Stimulated activated naive B cell treated with anti-CD40 and anti-IgM and Interleukin-4, amounts not matched to agents 10 μg/mL and 1 μg/mL and 100 μg/mL, for 72 hours (primary cell): ENCODE measurements at regions not wholly inside any gene's neighbourhood (a gene's known extent, or its start where the extent isn't known, plus 50 kb on each side); places are given as distances from the start of the nearest gene placed in this dataset.
A peak's percentile ranks its signal among the peaks of the same experiment; 100 is the strongest.
"Not testable (repeated sequence)": the region's sequence is repeated elsewhere in the genome, so short reads cannot be mapped to it uniquely, and the experiment has no call there.

ENCODE experiments used
- ATAC-seq, 2 donors: fragments of 150-1000 bp; cut with Tn5 transposase; replicated peaks; 2 replicates each; pipeline ENCODE4 v1.10.0; 2021; ENCODE audit warnings: moderate library complexity in 1 of 2
- DNase-seq: peaks from one replicate; pipeline ENCODE4 v3.0.0; 2021
- H3K27ac Mint-ChIP-seq: one replicate; pipeline ENCODE4 v1.8.0; 2022; ENCODE audit warnings: mild to moderate bottlenecking, mixed read lengths
- H3K27me3 Mint-ChIP-seq, 2 donors: one replicate each; pipeline ENCODE4 v1.8.0; 2022; ENCODE audit warnings: mixed read lengths in 2 of 2
- H3K36me3 Mint-ChIP-seq, 2 donors: one replicate each; pipeline ENCODE4 v1.8.0; 2022; ENCODE audit warnings: mixed read lengths in 2 of 2, mild to moderate bottlenecking in 1 of 2
- H3K4me1 Mint-ChIP-seq, 2 donors: one replicate each; pipeline ENCODE4 v1.8.0; 2022; ENCODE audit warnings: mixed read lengths in 2 of 2, mild to moderate bottlenecking in 1 of 2
- H3K4me3 Mint-ChIP-seq, 2 donors: one replicate each; pipeline ENCODE4 v1.8.0; 2022; ENCODE audit warnings: mild to moderate bottlenecking in 2 of 2, mixed read lengths in 2 of 2, moderate library complexity in 1 of 2
- H3K9me3 Mint-ChIP-seq, 2 donors: one replicate each; pipeline ENCODE4 v1.8.0; 2022; ENCODE audit warnings: mixed read lengths in 2 of 2, mild to moderate bottlenecking in 1 of 2

DNA sequence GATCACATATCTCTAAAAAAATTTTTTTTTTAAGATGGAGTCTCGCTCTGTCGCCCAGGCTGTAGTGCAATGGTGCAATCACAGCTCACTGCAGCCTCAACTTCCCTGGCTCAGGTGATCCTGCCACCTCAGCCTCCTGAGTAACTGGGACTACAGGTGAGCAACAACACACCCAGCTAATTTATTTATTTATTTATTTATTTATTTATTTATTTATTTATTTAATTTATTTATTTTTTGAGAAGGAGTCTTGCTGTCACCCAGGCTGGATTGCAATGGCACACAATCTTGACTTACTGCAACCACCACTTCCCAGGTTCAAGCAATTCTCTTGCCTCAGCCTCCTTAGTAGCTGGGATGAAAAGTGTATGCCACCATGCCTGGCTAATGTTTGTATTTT lies 507.9 kb downstream of the KCNJ18 start:
- H3K36me3 Mint-ChIP-seq, H3K4me1 Mint-ChIP-seq, DNase-seq, H3K27me3 Mint-ChIP-seq, H3K27ac Mint-ChIP-seq, ATAC-seq, H3K4me3 Mint-ChIP-seq: not testable (repeated sequence)
- peaks cover 11 to 19% of the 10 kb centered on the region in 2 donors for H3K9me3 Mint-ChIP-seq

DNA sequence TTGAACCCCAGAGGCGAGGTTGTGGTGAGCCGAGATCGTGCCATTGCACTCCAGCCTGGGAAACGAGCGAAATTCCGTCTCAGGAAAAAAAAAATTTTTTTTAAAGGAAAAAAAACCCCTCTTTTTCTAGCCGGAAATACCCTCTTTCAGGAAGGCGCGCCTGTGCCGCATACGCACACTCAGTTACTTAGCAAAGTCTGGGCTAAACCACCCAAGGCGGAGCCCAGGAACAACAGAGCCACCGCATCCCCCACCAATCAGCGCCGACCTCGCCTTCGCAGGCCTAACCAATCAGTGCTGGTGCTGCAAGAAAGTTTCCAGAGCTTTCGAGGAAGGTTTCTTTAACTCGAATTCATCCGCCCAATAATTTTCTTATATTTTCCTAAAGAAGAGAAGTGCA lies 510.4 kb downstream of the KCNJ18 start:
- Mint-ChIP-seq H3K9me3 (peaks cover 11 to 17% of the 10 kb centered on the region in 2 donors), H3K36me3 (no peaks in the 10 kb centered on the region), H3K27me3 (no peaks in the 10 kb centered on the region), H3K4me1 (no peaks in the 10 kb centered on the region), H3K27ac (no peak overlapping the region), H3K4me3 (no peak overlapping the region)
- DNase-seq: no peak
- ATAC-seq: peak in 1 of 2 donors; percentile 42

- ATAC-seq: no peak
- H3K27me3 Mint-ChIP-seq: no peaks in the 10 kb centered on the region
- H3K4me1 Mint-ChIP-seq: no peaks in the 10 kb centered on the region
- H3K4me3 Mint-ChIP-seq: no peak overlapping the region
- no peak for DNase-seq
- peaks cover 11 to 16% of the 10 kb centered on the region in 2 donors for H3K9me3 Mint-ChIP-seq
- no peak overlapping the region for H3K27ac Mint-ChIP-seq
- H3K36me3 Mint-ChIP-seq: no peaks in the 10 kb centered on the region
Observed at GRCh38 chr17:22203208-22203715, 510.9 kb downstream of the KCNJ18 start.

DNA sequence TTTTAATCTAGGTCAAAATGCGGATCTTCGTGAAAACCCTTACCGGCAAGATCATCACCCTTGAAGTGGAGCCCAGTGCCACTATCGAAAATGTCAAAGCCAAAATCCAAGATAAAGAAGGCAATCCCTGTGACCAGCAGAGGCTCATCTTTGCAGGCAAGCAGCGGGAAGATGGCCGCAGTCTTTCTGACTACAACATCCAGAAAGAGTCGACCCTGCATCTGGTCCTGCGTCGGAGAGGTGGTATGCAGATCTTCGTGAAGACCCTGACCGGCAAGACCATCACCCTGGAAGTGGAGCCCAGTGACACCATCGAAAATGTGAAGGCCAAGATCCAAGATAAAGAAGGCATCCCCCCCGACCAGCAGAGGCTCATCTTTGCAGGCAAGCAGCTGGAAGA lies 511.8 kb downstream of the KCNJ18 start:
- peaks cover 11 to 16% of the 10 kb centered on the region in 2 donors for H3K9me3 Mint-ChIP-seq
- not testable (repeated sequence) for H3K27me3 Mint-ChIP-seq, H3K4me3 Mint-ChIP-seq, ATAC-seq, DNase-seq, H3K27ac Mint-ChIP-seq, H3K36me3 Mint-ChIP-seq, H3K4me1 Mint-ChIP-seq

DNA sequence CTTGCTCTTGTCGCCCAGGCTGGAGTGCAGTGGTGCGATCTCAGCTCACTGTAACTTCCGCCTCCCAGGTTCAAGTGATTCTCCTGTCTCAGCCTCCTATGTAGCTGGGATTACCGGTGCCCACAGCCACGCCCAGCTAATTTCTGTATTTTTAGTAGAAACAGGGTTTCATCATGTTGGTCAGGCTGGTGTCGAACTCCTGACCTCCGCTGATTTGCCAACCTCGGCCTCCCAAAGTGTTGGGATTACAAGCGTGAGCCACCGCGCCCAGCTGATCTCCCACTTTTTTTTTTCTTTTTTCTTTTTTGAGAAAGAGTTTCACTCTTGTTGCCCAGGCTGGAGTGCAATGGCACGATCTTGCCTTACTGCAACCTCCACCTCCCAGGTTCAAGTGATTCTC lies 517.9 kb downstream of the KCNJ18 start:
- H3K4me3 Mint-ChIP-seq, ATAC-seq, H3K27ac Mint-ChIP-seq, H3K27me3 Mint-ChIP-seq, DNase-seq, H3K9me3 Mint-ChIP-seq, H3K4me1 Mint-ChIP-seq, H3K36me3 Mint-ChIP-seq: not testable (repeated sequence)

DNA sequence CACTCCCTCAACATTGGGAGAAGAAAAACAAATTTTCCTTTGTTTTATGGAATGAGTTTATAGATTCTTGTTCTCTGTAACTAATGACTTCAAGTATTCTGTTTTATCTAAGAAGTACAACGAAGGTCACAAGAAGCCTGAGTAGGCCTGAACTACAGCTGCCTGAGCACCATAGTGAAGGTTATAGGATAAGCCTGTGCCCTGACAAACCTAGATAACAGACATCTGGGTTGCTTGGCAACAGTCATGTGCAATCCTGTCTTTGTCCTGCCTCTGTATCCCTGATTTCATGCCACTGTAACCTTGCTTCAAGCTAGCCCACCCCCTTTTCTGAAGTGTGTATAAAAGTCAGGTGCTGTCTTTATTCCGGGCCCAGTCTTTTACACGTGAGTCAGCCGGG lies 520.8 kb downstream of the KCNJ18 start:
- not testable (repeated sequence) for H3K4me1 Mint-ChIP-seq, H3K27ac Mint-ChIP-seq, H3K27me3 Mint-ChIP-seq, H3K9me3 Mint-ChIP-seq, H3K4me3 Mint-ChIP-seq, DNase-seq, ATAC-seq, H3K36me3 Mint-ChIP-seq

GRCh38 chr17:22217135-22217534 lies 524.8 kb downstream of the KCNJ18 start:
- no peak for DNase-seq
- Mint-ChIP-seq H3K9me3 (peaks cover 3 to 4% of the 10 kb centered on the region in 2 donors), H3K4me3 (no peak overlapping the region), H3K4me1 (no peaks in the 10 kb centered on the region), H3K27me3 (no peaks in the 10 kb centered on the region), H3K27ac (no peak overlapping the region), H3K36me3 (no peaks in the 10 kb centered on the region)
- no peak for ATAC-seq

DNA sequence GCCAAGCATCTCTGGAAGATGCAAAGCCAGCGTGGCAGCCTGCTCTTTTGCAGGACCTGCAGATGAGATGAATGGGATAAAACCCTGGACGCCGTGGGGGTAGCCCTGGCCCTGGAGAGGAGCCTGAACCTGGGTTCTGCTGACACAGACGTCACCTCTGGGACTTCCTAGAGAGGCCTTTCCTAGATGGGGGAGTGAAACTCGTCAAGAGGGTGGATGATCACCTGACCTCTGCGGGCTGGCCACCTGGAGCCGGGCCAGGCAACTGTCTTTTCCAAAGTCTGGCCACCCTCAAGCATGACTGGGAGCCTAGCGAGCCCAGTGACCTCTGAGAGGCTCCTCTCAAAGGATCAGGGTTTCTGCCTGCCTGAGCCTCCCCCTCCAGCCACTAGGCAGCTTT lies 529.0 kb downstream of the KCNJ18 start:
- Mint-ChIP-seq H3K4me3 (no peak overlapping the region), H3K27me3 (no peaks in the 10 kb centered on the region), H3K4me1 (no peaks in the 10 kb centered on the region), H3K27ac (no peak overlapping the region), H3K9me3 (peaks cover 3% of the 10 kb centered on the region in 2 donors), H3K36me3 (no peaks in the 10 kb centered on the region)
- no peak for DNase-seq
- no peak for ATAC-seq

DNA sequence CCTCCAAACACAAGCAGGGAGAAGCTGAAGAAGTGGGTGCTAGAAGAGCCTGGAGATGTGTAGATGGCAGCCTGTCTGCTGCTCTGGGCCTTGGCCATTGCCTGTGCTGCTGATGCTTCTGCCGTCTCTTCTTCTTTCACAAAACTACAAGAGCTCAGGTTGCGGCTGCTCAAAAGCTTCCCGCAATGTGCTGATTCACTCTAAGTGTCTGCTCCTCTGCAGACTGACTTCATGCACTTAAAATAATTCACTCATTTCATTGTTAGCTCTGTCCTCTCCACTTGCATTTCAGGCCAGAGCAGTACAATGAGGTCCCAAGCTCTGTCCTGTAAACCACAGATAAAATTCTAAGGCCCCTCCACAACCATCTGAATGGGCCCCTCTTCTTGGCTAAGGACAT lies 534.2 kb downstream of the KCNJ18 start:
- H3K9me3 Mint-ChIP-seq, H3K36me3 Mint-ChIP-seq, H3K27me3 Mint-ChIP-seq, H3K4me3 Mint-ChIP-seq, H3K27ac Mint-ChIP-seq, ATAC-seq, H3K4me1 Mint-ChIP-seq, DNase-seq: not testable (repeated sequence)

- not testable (repeated sequence) for H3K27me3 Mint-ChIP-seq, H3K4me1 Mint-ChIP-seq, H3K27ac Mint-ChIP-seq, ATAC-seq, DNase-seq, H3K9me3 Mint-ChIP-seq, H3K36me3 Mint-ChIP-seq, H3K4me3 Mint-ChIP-seq
Observed at GRCh38 chr17:22226932-22227331, 534.6 kb downstream of the KCNJ18 start.

GRCh38 chr17:22227699-22228553 lies 535.6 kb downstream of the KCNJ18 start:
- not testable (repeated sequence) for H3K4me3 Mint-ChIP-seq, H3K4me1 Mint-ChIP-seq

DNA sequence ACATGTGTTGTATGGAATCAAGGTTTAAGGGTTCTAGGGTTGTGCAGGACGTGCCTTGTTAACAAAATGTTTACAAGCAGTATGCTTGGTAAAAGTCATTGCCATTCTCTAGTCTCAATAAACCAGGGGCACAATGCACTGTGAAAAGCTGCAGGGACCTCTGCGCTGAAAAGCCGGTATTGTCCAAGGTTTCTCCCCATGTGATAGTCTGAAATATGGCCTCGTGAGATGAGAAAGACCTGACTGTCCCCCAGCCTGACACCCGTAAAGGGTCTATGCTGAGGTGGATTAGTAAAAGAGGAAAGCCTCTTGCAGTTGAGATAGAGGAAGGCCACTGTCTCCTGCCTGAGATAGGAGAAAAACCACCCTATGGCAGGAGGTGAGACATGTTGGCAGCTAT lies 537.5 kb downstream of the KCNJ18 start:
- not testable (repeated sequence) for H3K36me3 Mint-ChIP-seq, H3K27ac Mint-ChIP-seq, H3K9me3 Mint-ChIP-seq, H3K27me3 Mint-ChIP-seq, ATAC-seq, DNase-seq, H3K4me1 Mint-ChIP-seq, H3K4me3 Mint-ChIP-seq

More at GRCh38 chr17:22227699-22228553, 535.6 kb downstream of the KCNJ18 start:
- H3K9me3 Mint-ChIP-seq, H3K27me3 Mint-ChIP-seq, H3K27ac Mint-ChIP-seq, H3K36me3 Mint-ChIP-seq, ATAC-seq, DNase-seq: not testable (repeated sequence)

GRCh38 chr17:22233382-22233781 lies 541.1 kb downstream of the KCNJ18 start:
- Mint-ChIP-seq H3K4me3 (no peak overlapping the region), H3K9me3 (peaks cover 4 to 8% of the 10 kb centered on the region in 2 donors), H3K27ac (no peak overlapping the region), H3K27me3 (no peaks in the 10 kb centered on the region), H3K36me3 (no peaks in the 10 kb centered on the region), H3K4me1 (no peaks in the 10 kb centered on the region)
- ATAC-seq (no peak), DNase-seq (no peak)

- H3K4me3 Mint-ChIP-seq: no peak overlapping the region
- no peaks in the 10 kb centered on the region for H3K36me3 Mint-ChIP-seq
- no peaks in the 10 kb centered on the region for H3K27me3 Mint-ChIP-seq
- ATAC-seq: no peak
- DNase-seq: no peak
- no peaks in the 10 kb centered on the region for H3K4me1 Mint-ChIP-seq
- no peak overlapping the region for H3K27ac Mint-ChIP-seq
- peaks cover 0 to 3% of the 10 kb centered on the region in 2 donors for H3K9me3 Mint-ChIP-seq
Observed at GRCh38 chr17:22242472-22242871, 550.1 kb downstream of the KCNJ18 start.

DNA sequence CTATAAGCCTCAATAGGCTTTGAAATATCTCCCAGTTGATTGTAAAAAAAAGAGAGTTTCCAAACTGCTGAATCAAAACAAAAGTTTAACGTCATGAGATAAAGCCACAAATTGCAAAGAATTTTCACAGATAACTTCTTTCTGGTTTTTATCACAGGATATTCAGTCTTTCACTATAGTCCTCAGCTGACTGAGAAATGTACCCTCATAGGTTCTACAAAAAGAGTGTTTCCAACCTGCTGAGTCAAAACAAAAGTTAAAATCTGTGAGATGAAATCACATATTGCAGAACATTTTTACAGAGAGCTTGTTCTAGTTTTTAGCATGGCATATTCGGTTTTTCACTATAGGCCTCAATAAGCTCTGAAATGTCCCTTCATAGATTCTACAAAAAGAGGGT lies 559.2 kb downstream of the KCNJ18 start:
- ATAC-seq (no peak), DNase-seq (no peak)
- Mint-ChIP-seq H3K4me3 (no peak overlapping the region), H3K27me3 (no peaks in the 10 kb centered on the region), H3K36me3 (no peaks in the 10 kb centered on the region), H3K9me3 (peaks cover 2 to 3% of the 10 kb centered on the region in 2 donors), H3K4me1 (no peaks in the 10 kb centered on the region), H3K27ac (no peak overlapping the region)
